Activated CD8-positive, alpha-beta memory T cell treated with anti-CD3 and anti-CD28 coated beads, Interleukin-2, amount 10 ng/mL, durations not matched to agents 7 days and 5 days (primary cell): ENCODE measurements at regions not wholly inside any gene's neighbourhood (a gene's known extent, or its start where the extent isn't known, plus 50 kb on each side); places are given as distances from the start of the nearest gene placed in this dataset.
"Not testable (repeated sequence)": the region's sequence is repeated elsewhere in the genome, so short reads cannot be mapped to it uniquely, and the experiment has no call there.

Source experiments
- ATAC-seq: fragments of 150-1000 bp; cut with Tn5 transposase; one replicate; pipeline ENCODE4 v1.10.0; 2021; ENCODE audit warnings: moderate library complexity
- CTCF ChIA-PET: fragments of 350-600 bp; sonication (Branson Sonifier 250); formaldehyde crosslinking; loops from one replicate; lab custom pipeline; 2021; ENCODE audit warnings: antibody characterized with exemption; lab: Charles Lee
- DNase-seq: peaks from one replicate; pipeline ENCODE4 v3.0.0-alpha.2; 2020
- H3K27ac Mint-ChIP-seq: one replicate; pipeline ENCODE4 v1.8.0; 2021; ENCODE audit warnings: mild to moderate bottlenecking, mixed read lengths
- H3K27me3 Mint-ChIP-seq: one replicate; pipeline ENCODE4 v1.8.0; 2021; ENCODE audit warnings: mixed read lengths
- H3K36me3 Mint-ChIP-seq: one replicate; pipeline ENCODE4 v1.8.0; 2021; ENCODE audit warnings: mild to moderate bottlenecking, mixed read lengths
- H3K4me1 Mint-ChIP-seq: one replicate; pipeline ENCODE4 v1.8.0; 2021; ENCODE audit warnings: mixed read lengths
- H3K4me3 Mint-ChIP-seq: one replicate; pipeline ENCODE4 v1.8.0; 2021; ENCODE audit warnings: mild to moderate bottlenecking, moderate library complexity, mixed read lengths
- H3K9me3 Mint-ChIP-seq: one replicate; pipeline ENCODE4 v1.8.0; 2022; ENCODE audit warnings: low read depth, mixed read lengths

- H3K36me3 Mint-ChIP-seq, H3K9me3 Mint-ChIP-seq, H3K27me3 Mint-ChIP-seq, H3K4me1 Mint-ChIP-seq, ATAC-seq, H3K27ac Mint-ChIP-seq, H3K4me3 Mint-ChIP-seq, DNase-seq, CTCF ChIA-PET: not testable (repeated sequence)
Measured at GRCh38 chr3:125860547-125860946, 108.4 kb upstream of the ROPN1B start.

- not testable (repeated sequence) for ATAC-seq, H3K27me3 Mint-ChIP-seq, H3K4me3 Mint-ChIP-seq
Measured at GRCh38 chr3:125862841-125863254, 106.1 kb upstream of the ROPN1B start.

GRCh38 chr3:125864532-125864931 lies 104.4 kb upstream of the ROPN1B start:
- H3K27me3 Mint-ChIP-seq, H3K4me1 Mint-ChIP-seq, ATAC-seq, H3K36me3 Mint-ChIP-seq, H3K9me3 Mint-ChIP-seq, H3K4me3 Mint-ChIP-seq, H3K27ac Mint-ChIP-seq, DNase-seq, CTCF ChIA-PET: not testable (repeated sequence)

More at GRCh38 chr3:125862841-125863254, 106.1 kb upstream of the ROPN1B start:
- H3K36me3 Mint-ChIP-seq, H3K4me1 Mint-ChIP-seq, DNase-seq, CTCF ChIA-PET, H3K9me3 Mint-ChIP-seq, H3K27ac Mint-ChIP-seq: not testable (repeated sequence)

- H3K9me3 Mint-ChIP-seq, DNase-seq, CTCF ChIA-PET, H3K4me3 Mint-ChIP-seq, H3K27ac Mint-ChIP-seq, H3K27me3 Mint-ChIP-seq, H3K4me1 Mint-ChIP-seq, H3K36me3 Mint-ChIP-seq, ATAC-seq: not testable (repeated sequence)
Measured at GRCh38 chr3:125886006-125886405, 83.0 kb upstream of the ROPN1B start.

GRCh38 chr3:125899181-125899580 lies 69.8 kb upstream of the ROPN1B start:
- H3K4me3 Mint-ChIP-seq, H3K9me3 Mint-ChIP-seq, DNase-seq, H3K4me1 Mint-ChIP-seq, H3K27me3 Mint-ChIP-seq, CTCF ChIA-PET, ATAC-seq, H3K27ac Mint-ChIP-seq, H3K36me3 Mint-ChIP-seq: not testable (repeated sequence)

- CTCF ChIA-PET, H3K4me1 Mint-ChIP-seq, H3K27ac Mint-ChIP-seq, H3K4me3 Mint-ChIP-seq, H3K27me3 Mint-ChIP-seq, DNase-seq, H3K9me3 Mint-ChIP-seq, ATAC-seq, H3K36me3 Mint-ChIP-seq: not testable (repeated sequence)
Measured at GRCh38 chr3:125901473-125901872, 67.5 kb upstream of the ROPN1B start.

GRCh38 chr3:125903780-125904455 lies 65.1 kb upstream of the ROPN1B start:
- H3K4me3 Mint-ChIP-seq, H3K27ac Mint-ChIP-seq, H3K36me3 Mint-ChIP-seq, CTCF ChIA-PET, H3K4me1 Mint-ChIP-seq, H3K9me3 Mint-ChIP-seq, DNase-seq, H3K27me3 Mint-ChIP-seq, ATAC-seq: not testable (repeated sequence)

GRCh38 chr3:125907279-125907678 lies 61.7 kb upstream of the ROPN1B start:
- H3K27ac Mint-ChIP-seq, CTCF ChIA-PET, ATAC-seq, H3K27me3 Mint-ChIP-seq, DNase-seq, H3K36me3 Mint-ChIP-seq, H3K4me1 Mint-ChIP-seq, H3K9me3 Mint-ChIP-seq, H3K4me3 Mint-ChIP-seq: not testable (repeated sequence)

GRCh38 chr3:125910851-125911250 lies 58.1 kb upstream of the ROPN1B start:
- CTCF ChIA-PET, H3K4me1 Mint-ChIP-seq, H3K27ac Mint-ChIP-seq, H3K9me3 Mint-ChIP-seq, ATAC-seq, H3K4me3 Mint-ChIP-seq, DNase-seq, H3K27me3 Mint-ChIP-seq, H3K36me3 Mint-ChIP-seq: not testable (repeated sequence)

- ATAC-seq, H3K36me3 Mint-ChIP-seq, H3K9me3 Mint-ChIP-seq, DNase-seq, H3K27me3 Mint-ChIP-seq, CTCF ChIA-PET: not testable (repeated sequence)
- Mint-ChIP-seq H3K27ac (peak overlapping the region; percentile 78), H3K4me1 (peaks cover 17% of the 10 kb centered on the region), H3K4me3 (peak overlapping the region; percentile 80)
Measured at GRCh38 chr3:125914608-125915436, 54.2 kb upstream of the ROPN1B start.

- DNase-seq, CTCF ChIA-PET, H3K36me3 Mint-ChIP-seq, ATAC-seq, H3K27me3 Mint-ChIP-seq, H3K9me3 Mint-ChIP-seq: not testable (repeated sequence)
- H3K27ac Mint-ChIP-seq, result peak overlapping the region; percentile 89
- H3K4me1 Mint-ChIP-seq, result peaks cover 17% of the 10 kb centered on the region
- peak overlapping the region; percentile 80 for H3K4me3 Mint-ChIP-seq
Measured at GRCh38 chr3:125915437-125915787, 53.6 kb upstream of the ROPN1B start.

GRCh38 chr3:125915792-125916375 lies 53.1 kb upstream of the ROPN1B start:
- peaks cover 17% of the 10 kb centered on the region for H3K4me1 Mint-ChIP-seq
- CTCF ChIA-PET, result interaction anchor here (0.6 kb wide), 1 partner anchor 149 kb away, joined by 3 read pairs; no protein-coding TSS in a partner anchor
- peak overlapping the region; percentile 80 for H3K4me3 Mint-ChIP-seq
- not testable (repeated sequence) for H3K9me3 Mint-ChIP-seq, H3K27me3 Mint-ChIP-seq, H3K36me3 Mint-ChIP-seq
- H3K27ac Mint-ChIP-seq, result peak overlapping the region; percentile 89
- ATAC-seq (peak; percentile 75), DNase-seq (peak; percentile 100)

GRCh38 chr3:125916376-125916978 lies 52.5 kb upstream of the ROPN1B start:
- H3K36me3 Mint-ChIP-seq, result no peaks in the 10 kb centered on the region

More at GRCh38 chr3:125916376-125916978, 52.5 kb upstream of the ROPN1B start:
- DNase-seq, result no peak
- peak; percentile 93 for ATAC-seq
- Mint-ChIP-seq H3K27me3 (no peaks in the 10 kb centered on the region), H3K4me1 (peaks cover 17% of the 10 kb centered on the region), H3K9me3 (no peaks in the 10 kb centered on the region), H3K4me3 (peak overlapping the region; percentile 80), H3K27ac (peak overlapping the region; percentile 89)
- CTCF ChIA-PET, result interaction anchor here (0.6 kb wide), 1 partner anchor 150 kb away, joined by 3 read pairs; no protein-coding TSS in a partner anchor
